ENCODE measurements at regions not wholly inside any gene's neighbourhood (a gene's known extent, or its start where the extent isn't known, plus 50 kb on each side); places are given as distances from the start of the nearest gene placed in this dataset.

DNA sequence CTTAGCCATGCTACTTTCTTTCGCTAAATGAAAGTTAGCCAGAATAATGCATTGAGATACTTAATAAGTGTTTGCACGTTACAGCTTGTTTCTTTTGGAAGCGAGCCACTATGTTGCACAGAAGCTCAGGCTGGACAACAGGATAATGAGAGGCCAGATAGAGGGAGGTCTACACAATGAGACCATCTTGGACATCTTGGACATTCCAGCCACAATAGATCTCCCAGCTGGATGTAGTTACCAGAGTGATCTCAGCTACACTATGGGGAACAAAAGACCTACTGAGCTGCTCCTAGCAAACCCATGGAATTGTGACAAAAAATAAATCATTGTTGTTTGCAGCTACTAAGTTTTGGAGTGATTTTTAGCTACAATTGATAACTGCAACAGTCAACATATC is 540.1 kb upstream of the SEMA6D start:
- no peak for TF ChIP-seq BHLHE40 (IDR thresholded peaks at IDR 0.05; ENCODE audit: low read depth, low read length)
- TF ChIP-seq, protein P1, sequence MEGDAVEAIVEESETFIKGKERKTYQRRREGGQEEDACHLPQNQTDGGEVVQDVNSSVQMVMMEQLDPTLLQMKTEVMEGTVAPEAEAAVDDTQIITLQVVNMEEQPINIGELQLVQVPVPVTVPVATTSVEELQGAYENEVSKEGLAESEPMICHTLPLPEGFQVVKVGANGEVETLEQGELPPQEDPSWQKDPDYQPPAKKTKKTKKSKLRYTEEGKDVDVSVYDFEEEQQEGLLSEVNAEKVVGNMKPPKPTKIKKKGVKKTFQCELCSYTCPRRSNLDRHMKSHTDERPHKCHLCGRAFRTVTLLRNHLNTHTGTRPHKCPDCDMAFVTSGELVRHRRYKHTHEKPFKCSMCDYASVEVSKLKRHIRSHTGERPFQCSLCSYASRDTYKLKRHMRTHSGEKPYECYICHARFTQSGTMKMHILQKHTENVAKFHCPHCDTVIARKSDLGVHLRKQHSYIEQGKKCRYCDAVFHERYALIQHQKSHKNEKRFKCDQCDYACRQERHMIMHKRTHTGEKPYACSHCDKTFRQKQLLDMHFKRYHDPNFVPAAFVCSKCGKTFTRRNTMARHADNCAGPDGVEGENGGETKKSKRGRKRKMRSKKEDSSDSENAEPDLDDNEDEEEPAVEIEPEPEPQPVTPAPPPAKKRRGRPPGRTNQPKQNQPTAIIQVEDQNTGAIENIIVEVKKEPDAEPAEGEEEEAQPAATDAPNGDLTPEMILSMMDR (conservative IDR thresholded peaks at IDR 0.05; ENCODE audit: low read depth, low read length), result no peak
- TF ChIP-seq POLR2A (IDR thresholded peaks at IDR 0.05; ENCODE audit: low read depth, low read length), result no peak
- TF ChIP-seq USF2 (IDR thresholded peaks at IDR 0.05; ENCODE audit: low read depth, low read length), result no peak
- no peak for TF ChIP-seq CHD1 (IDR thresholded peaks at IDR 0.05; ENCODE audit: low read depth, low read length)

All from IMR-90 (cell line).